ENCODE measurements at regions not wholly inside any gene's neighbourhood (a gene's known extent, or its start where the extent isn't known, plus 50 kb on each side); places are given as distances from the start of the nearest gene placed in this dataset.
A peak's percentile ranks its signal among the peaks of the same experiment; 100 is the strongest.

- Histone ChIP-seq H3K27me3 (replicated peaks in 2 of 5; ENCODE audit: control insufficient read depth in 4 of 5, insufficient read depth in 5 of 5, low read length in 4 of 5) (no peaks in the 10 kb centered on the region), H3K9me3 (ENCODE audit: control extremely low read depth in 1 of 5, control insufficient read depth in 4 of 5, insufficient read depth in 2 of 5, low read depth in 1 of 5, low read length in 4 of 5) (no peaks in the 10 kb centered on the region), H3K36me3 (ENCODE audit: control insufficient read depth in 4 of 4, insufficient read depth in 4 of 4, low read length in 3 of 4) (no peaks in the 10 kb centered on the region), H3K4me1 (ENCODE audit: control extremely low read depth in 1 of 4, control insufficient read depth in 4 of 4, insufficient read depth in 4 of 4, low read length in 3 of 4) (peaks cover 0 to 7% (median 0%) of the 10 kb centered on the region in 4 experiments), H3K27ac (ENCODE audit: insufficient read depth in 1 of 2, low read depth in 1 of 2, low read length in 2 of 2, poor library complexity in 1 of 2, severe bottlenecking in 2 of 2) (no peak overlapping the region), H3K4me3 (ENCODE audit: control insufficient read depth in 1 of 7, extremely low read depth in 1 of 7, insufficient read depth in 4 of 7, low read depth in 2 of 7, low read length in 6 of 7) (peak overlapping the region in 1 of 7 experiments; percentile 39)
- DNase-seq = peak; percentile 5 to 57 (median 34)
- WGBS (ENCODE audit: insufficient coverage) = 10% methylated on average over 2 of the region's 2 CpGs
- POLR2A ChIA-PET = interaction anchor here (1.0 kb wide), 1 partner anchor 32 kb away, joined by 3 read pairs; no protein-coding TSS in a partner anchor
- CTCF ChIA-PET = no interaction called here
These were observed 855.5 kb upstream of the MAP3K7 start for GRCh38 chr6:91442342-91442741.

GRCh38 chr6:91438570-91438969, 851.7 kb upstream of the MAP3K7 start:
- Histone ChIP-seq H3K4me1 (ENCODE audit: control extremely low read depth in 1 of 4, control insufficient read depth in 4 of 4, insufficient read depth in 4 of 4, low read length in 3 of 4) (peaks cover 0 to 7% (median 0%) of the 10 kb centered on the region in 4 experiments), H3K4me3 (ENCODE audit: control insufficient read depth in 1 of 7, extremely low read depth in 1 of 7, insufficient read depth in 4 of 7, low read depth in 2 of 7, low read length in 6 of 7) (no peak overlapping the region), H3K36me3 (ENCODE audit: control insufficient read depth in 4 of 4, insufficient read depth in 4 of 4, low read length in 3 of 4) (no peaks in the 10 kb centered on the region), H3K27ac (ENCODE audit: insufficient read depth in 1 of 2, low read depth in 1 of 2, low read length in 2 of 2, poor library complexity in 1 of 2, severe bottlenecking in 2 of 2) (no peak overlapping the region), H3K27me3 (replicated peaks in 2 of 5; ENCODE audit: control insufficient read depth in 4 of 5, insufficient read depth in 5 of 5, low read length in 4 of 5) (no peaks in the 10 kb centered on the region), H3K9me3 (ENCODE audit: control extremely low read depth in 1 of 5, control insufficient read depth in 4 of 5, insufficient read depth in 2 of 5, low read depth in 1 of 5, low read length in 4 of 5) (no peaks in the 10 kb centered on the region)
- ChIA-PET CTCF (no interaction called here), POLR2A (no interaction called here)
- no peak for DNase-seq
- WGBS (ENCODE audit: insufficient coverage) = 100% methylated on average over 1 of the region's 2 CpGs

GRCh38 chr6:91437315-91437729, 850.5 kb upstream of the MAP3K7 start:
- no peak for DNase-seq
- Histone ChIP-seq H3K4me1 (ENCODE audit: control extremely low read depth in 1 of 4, control insufficient read depth in 4 of 4, insufficient read depth in 4 of 4, low read length in 3 of 4) (peaks cover 0 to 4% (median 0%) of the 10 kb centered on the region in 4 experiments), H3K4me3 (ENCODE audit: control insufficient read depth in 1 of 7, extremely low read depth in 1 of 7, insufficient read depth in 4 of 7, low read depth in 2 of 7, low read length in 6 of 7) (no peak overlapping the region), H3K36me3 (ENCODE audit: control insufficient read depth in 4 of 4, insufficient read depth in 4 of 4, low read length in 3 of 4) (no peaks in the 10 kb centered on the region), H3K27ac (ENCODE audit: insufficient read depth in 1 of 2, low read depth in 1 of 2, low read length in 2 of 2, poor library complexity in 1 of 2, severe bottlenecking in 2 of 2) (no peak overlapping the region), H3K27me3 (replicated peaks in 2 of 5; ENCODE audit: control insufficient read depth in 4 of 5, insufficient read depth in 5 of 5, low read length in 4 of 5) (no peaks in the 10 kb centered on the region), H3K9me3 (ENCODE audit: control extremely low read depth in 1 of 5, control insufficient read depth in 4 of 5, insufficient read depth in 2 of 5, low read depth in 1 of 5, low read length in 4 of 5) (no peaks in the 10 kb centered on the region)
- ChIA-PET POLR2A (no interaction called here), CTCF (no interaction called here)
- no CpG with 5 or more reads among the region's 2 CpGs for WGBS (ENCODE audit: insufficient coverage)

- Histone ChIP-seq H3K4me1 (ENCODE audit: control extremely low read depth in 1 of 4, control insufficient read depth in 4 of 4, insufficient read depth in 4 of 4, low read length in 3 of 4) (peaks cover 0 to 2% (median 0%) of the 10 kb centered on the region in 4 experiments), H3K27me3 (replicated peaks in 2 of 5; ENCODE audit: control insufficient read depth in 4 of 5, insufficient read depth in 5 of 5, low read length in 4 of 5) (no peaks in the 10 kb centered on the region), H3K4me3 (ENCODE audit: control insufficient read depth in 1 of 7, extremely low read depth in 1 of 7, insufficient read depth in 4 of 7, low read depth in 2 of 7, low read length in 6 of 7) (no peak overlapping the region), H3K9me3 (ENCODE audit: control extremely low read depth in 1 of 5, control insufficient read depth in 4 of 5, insufficient read depth in 2 of 5, low read depth in 1 of 5, low read length in 4 of 5) (no peaks in the 10 kb centered on the region), H3K36me3 (ENCODE audit: control insufficient read depth in 4 of 4, insufficient read depth in 4 of 4, low read length in 3 of 4) (no peaks in the 10 kb centered on the region), H3K27ac (ENCODE audit: insufficient read depth in 1 of 2, low read depth in 1 of 2, low read length in 2 of 2, poor library complexity in 1 of 2, severe bottlenecking in 2 of 2) (no peak overlapping the region)
- WGBS (ENCODE audit: insufficient coverage) = no CpG with 5 or more reads among the region's 2 CpGs
- ChIA-PET CTCF (no interaction called here), POLR2A (no interaction called here)
- no peak for DNase-seq
These were observed 849.6 kb upstream of the MAP3K7 start for GRCh38 chr6:91436448-91436847.

- Histone ChIP-seq H3K36me3 (ENCODE audit: control insufficient read depth in 4 of 4, insufficient read depth in 4 of 4, low read length in 3 of 4) (no peaks in the 10 kb centered on the region), H3K27me3 (replicated peaks in 2 of 5; ENCODE audit: control insufficient read depth in 4 of 5, insufficient read depth in 5 of 5, low read length in 4 of 5) (no peaks in the 10 kb centered on the region), H3K27ac (ENCODE audit: insufficient read depth in 1 of 2, low read depth in 1 of 2, low read length in 2 of 2, poor library complexity in 1 of 2, severe bottlenecking in 2 of 2) (no peak overlapping the region), H3K4me3 (ENCODE audit: control insufficient read depth in 1 of 7, extremely low read depth in 1 of 7, insufficient read depth in 4 of 7, low read depth in 2 of 7, low read length in 6 of 7) (no peak overlapping the region), H3K4me1 (ENCODE audit: control extremely low read depth in 1 of 4, control insufficient read depth in 4 of 4, insufficient read depth in 4 of 4, low read length in 3 of 4) (peaks cover 0 to 2% (median 0%) of the 10 kb centered on the region in 4 experiments), H3K9me3 (ENCODE audit: control extremely low read depth in 1 of 5, control insufficient read depth in 4 of 5, insufficient read depth in 2 of 5, low read depth in 1 of 5, low read length in 4 of 5) (no peaks in the 10 kb centered on the region)
- ChIA-PET POLR2A (no interaction called here), CTCF (no interaction called here)
- 80% methylated on average over 1 of the region's 1 CpG for WGBS (ENCODE audit: insufficient coverage)
- DNase-seq = no peak
These were observed 848.8 kb upstream of the MAP3K7 start for GRCh38 chr6:91435630-91436029.

GRCh38 chr6:91434576-91434975, 847.7 kb upstream of the MAP3K7 start:
- no peak for DNase-seq
- POLR2A ChIA-PET = no interaction called here
- CTCF ChIA-PET = no interaction called here

GRCh38 chr6:91433660-91434534, 847.0 kb upstream of the MAP3K7 start:
- Histone ChIP-seq H3K27ac (ENCODE audit: insufficient read depth in 1 of 2, low read depth in 1 of 2, low read length in 2 of 2, poor library complexity in 1 of 2, severe bottlenecking in 2 of 2) (no peak overlapping the region), H3K27me3 (replicated peaks in 2 of 5; ENCODE audit: control insufficient read depth in 4 of 5, insufficient read depth in 5 of 5, low read length in 4 of 5) (no peaks in the 10 kb centered on the region), H3K4me3 (ENCODE audit: control insufficient read depth in 1 of 7, extremely low read depth in 1 of 7, insufficient read depth in 4 of 7, low read depth in 2 of 7, low read length in 6 of 7) (no peak overlapping the region), H3K36me3 (ENCODE audit: control insufficient read depth in 4 of 4, insufficient read depth in 4 of 4, low read length in 3 of 4) (no peaks in the 10 kb centered on the region), H3K4me1 (ENCODE audit: control extremely low read depth in 1 of 4, control insufficient read depth in 4 of 4, insufficient read depth in 4 of 4, low read length in 3 of 4) (no peaks in the 10 kb centered on the region), H3K9me3 (ENCODE audit: control extremely low read depth in 1 of 5, control insufficient read depth in 4 of 5, insufficient read depth in 2 of 5, low read depth in 1 of 5, low read length in 4 of 5) (no peaks in the 10 kb centered on the region)
- 83% methylated on average over 1 of the region's 4 CpGs for WGBS (ENCODE audit: insufficient coverage)
- DNase-seq = no peak
- ChIA-PET POLR2A (no interaction called here), CTCF (no interaction called here)

More at GRCh38 chr6:91434576-91434975, 847.7 kb upstream of the MAP3K7 start:
- no peak overlapping the region for H3K27ac ChIP-seq (ENCODE audit: insufficient read depth in 1 of 2, low read depth in 1 of 2, low read length in 2 of 2, poor library complexity in 1 of 2, severe bottlenecking in 2 of 2)
- no peaks in the 10 kb centered on the region for H3K9me3 ChIP-seq (ENCODE audit: control extremely low read depth in 1 of 5, control insufficient read depth in 4 of 5, insufficient read depth in 2 of 5, low read depth in 1 of 5, low read length in 4 of 5)
- H3K4me3 ChIP-seq (ENCODE audit: control insufficient read depth in 1 of 7, extremely low read depth in 1 of 7, insufficient read depth in 4 of 7, low read depth in 2 of 7, low read length in 6 of 7) = no peak overlapping the region
- H3K4me1 ChIP-seq (ENCODE audit: control extremely low read depth in 1 of 4, control insufficient read depth in 4 of 4, insufficient read depth in 4 of 4, low read length in 3 of 4) = no peaks in the 10 kb centered on the region
- H3K36me3 ChIP-seq (ENCODE audit: control insufficient read depth in 4 of 4, insufficient read depth in 4 of 4, low read length in 3 of 4) = no peaks in the 10 kb centered on the region
- H3K27me3 ChIP-seq (replicated peaks in 2 of 5; ENCODE audit: control insufficient read depth in 4 of 5, insufficient read depth in 5 of 5, low read length in 4 of 5) = no peaks in the 10 kb centered on the region
- WGBS (ENCODE audit: insufficient coverage) = no CpG with 5 or more reads among the region's 2 CpGs

All from common myeloid progenitor, CD34-positive (primary cell).